Peyer's patch (tissue), 4 donors: ENCODE measurements at regions not wholly inside any gene's neighbourhood (a gene's known extent, or its start where the extent isn't known, plus 50 kb on each side); places are given as distances from the start of the nearest gene placed in this dataset.
"Not testable (repeated sequence)": the region's sequence is repeated elsewhere in the genome, so short reads cannot be mapped to it uniquely, and the experiment has no call there.

Experiments used
- DNase-seq, 3 donors: peaks; one replicate each; pipeline ENCODE4 v3.0.0-alpha.2; 2017 to 2019
- H3K27ac ChIP-seq, 4 donors: fragments of 200-600 bp; sonication (generic); one replicate each; pipeline ENCODE4 v1.5.1; 2016 to 2019
- H3K27me3 ChIP-seq, 2 donors: fragments of 200-600 bp; sonication (generic); one replicate each; pipeline ENCODE4 v1.5.1; 2019
- H3K36me3 ChIP-seq, 3 donors: fragments of 200-600 bp; sonication (generic); one replicate each; pipeline ENCODE4 v1.5.1; 2016 to 2019
- H3K4me1 ChIP-seq, 4 donors: fragments of 200-600 bp; sonication (generic); one replicate each; pipeline ENCODE4 v1.5.1; 2016 to 2019
- H3K4me3 ChIP-seq, 4 donors: fragments of 200-600 bp; sonication (generic); 1 replicate in 3 of 4; 2 replicates in 1 of 4; pipeline ENCODE4 v1.5.1; 2016 to 2019; ENCODE audit warnings: mild to moderate bottlenecking in 1 of 4
- H3K9me3 ChIP-seq, 4 donors: fragments of 200-600 bp; sonication (generic); one replicate each; pipeline ENCODE4 v1.5.1; 2016 to 2019; ENCODE audit warnings: mild to moderate bottlenecking in 1 of 4
- CTCF ChIP-seq, 6 experiments: fragments of 450-650 bp in 4 of 6; fragments of 200-600 bp in 2 of 6; sonication (generic) in 1 of 6; IDR thresholded peaks; one replicate each; pipeline ENCODE4 v1.5.1; 2017 to 2019; ENCODE audit warnings: antibody characterized with exemption in 6 of 6, mild to moderate bottlenecking in 3 of 6, moderate library complexity in 1 of 6
- POLR2A ChIP-seq, 2 donors: fragments of 450-650 bp; IDR thresholded peaks; one replicate each; pipeline ENCODE4 v1.5.1; 2017; ENCODE audit warnings: antibody characterized with exemption in 2 of 2, mild to moderate bottlenecking in 2 of 2, moderate library complexity in 2 of 2

DNA sequence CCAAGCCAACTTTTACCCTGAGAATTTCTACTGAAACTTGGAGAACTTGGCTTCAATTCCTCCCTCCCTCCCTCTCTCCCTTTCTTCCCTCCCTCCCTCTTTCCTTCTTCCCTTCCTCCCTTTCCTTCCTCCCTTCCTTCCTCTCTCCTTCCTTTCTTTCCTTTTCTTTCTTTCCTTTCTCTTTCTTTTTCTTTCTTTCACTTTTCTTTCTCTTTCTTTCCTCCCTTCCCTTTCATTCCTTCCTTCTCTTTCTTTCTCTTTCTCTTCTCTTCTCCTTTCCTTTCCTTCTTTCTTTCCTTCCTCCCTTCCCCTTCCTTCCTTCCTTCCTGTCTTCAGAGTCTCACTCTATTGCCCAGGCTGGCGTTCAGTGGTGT is 268.1 kb upstream of the SDK2 start:
- Histone ChIP-seq H3K4me3 (no peak overlapping the region), H3K27me3 (no peaks in the 10 kb centered on the region), H3K27ac (no peak overlapping the region), H3K9me3 (peaks cover 0 to 3% (median 0%) of the 10 kb centered on the region in 4 donors), H3K4me1 (no peaks in the 10 kb centered on the region), H3K36me3 (no peaks in the 10 kb centered on the region)
- DNase-seq, result no peak
- no peak for TF ChIP-seq POLR2A (IDR thresholded peaks at IDR 0.05)
- no peak for TF ChIP-seq CTCF (IDR thresholded peaks at IDR 0.05)

DNA sequence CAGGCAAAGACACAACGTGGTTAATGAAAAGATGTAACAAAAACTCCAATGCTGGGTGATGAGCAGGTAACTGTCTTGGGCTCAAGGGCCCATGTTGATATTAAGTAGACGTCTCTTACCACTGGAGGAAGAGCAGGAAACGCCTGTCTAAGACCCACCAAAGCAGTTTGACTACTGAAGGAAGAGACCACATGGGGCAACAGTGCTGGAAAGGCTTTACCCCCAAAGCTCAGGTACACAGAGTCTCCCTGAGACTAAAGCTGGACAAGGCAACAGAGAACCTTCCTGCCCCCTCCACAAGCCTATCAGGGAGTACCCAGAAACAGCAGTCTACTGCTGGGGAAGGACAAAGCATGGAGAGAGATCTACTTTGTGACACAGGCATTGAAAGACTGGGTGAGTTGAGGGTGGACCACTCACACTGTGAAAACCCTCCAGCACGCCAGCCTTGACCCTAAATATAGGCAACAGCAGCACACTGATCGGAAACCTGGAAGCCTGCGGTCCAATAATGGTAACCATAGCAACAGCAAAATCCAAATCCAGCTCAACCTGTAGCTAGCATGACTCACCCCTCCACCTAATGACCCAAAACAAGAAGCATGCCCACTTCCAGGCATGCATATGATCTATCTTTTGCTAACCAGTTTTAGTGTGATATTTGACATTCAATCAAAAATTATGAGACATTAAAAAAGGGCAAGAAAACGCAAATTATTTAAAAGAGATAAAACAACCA is 270.5 kb upstream of the SDK2 start:
- Histone ChIP-seq H3K4me1 (no peaks in the 10 kb centered on the region), H3K4me3 (no peak overlapping the region), H3K36me3 (no peaks in the 10 kb centered on the region), H3K9me3 (peaks cover 0 to 3% (median 0%) of the 10 kb centered on the region in 4 donors), H3K27me3 (no peaks in the 10 kb centered on the region), H3K27ac (no peak overlapping the region)
- TF ChIP-seq CTCF (IDR thresholded peaks at IDR 0.05) (no peak), POLR2A (IDR thresholded peaks at IDR 0.05) (no peak)
- DNase-seq, result no peak

GRCh38 chr17:73919033-73919432 is 274.8 kb upstream of the SDK2 start:
- DNase-seq, H3K4me1 ChIP-seq, H3K27me3 ChIP-seq, H3K27ac ChIP-seq, H3K36me3 ChIP-seq, H3K9me3 ChIP-seq, H3K4me3 ChIP-seq: not testable (repeated sequence)

DNA sequence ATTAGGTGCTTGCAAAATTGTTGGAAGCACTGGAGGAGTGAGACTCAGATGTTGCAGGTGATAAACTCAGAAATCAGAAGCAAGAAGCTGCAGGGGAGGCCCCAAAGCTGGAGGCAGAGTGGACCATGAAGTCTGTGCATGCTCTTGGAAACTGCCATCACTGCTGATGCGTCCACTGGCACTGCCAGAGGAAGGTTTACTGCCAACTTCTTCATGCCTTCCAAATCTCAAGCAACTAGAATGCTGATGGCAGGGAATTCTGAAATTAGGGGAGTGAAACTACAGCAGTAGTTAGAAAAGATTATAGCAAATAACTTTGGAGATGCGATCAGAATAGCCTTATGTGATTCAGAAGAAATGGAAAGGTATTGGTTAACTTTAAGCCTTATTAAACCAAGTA is 277.1 kb upstream of the SDK2 start:
- H3K27ac ChIP-seq, result no peak overlapping the region
- H3K4me1 ChIP-seq, result no peaks in the 10 kb centered on the region
- H3K9me3 ChIP-seq, result no peaks in the 10 kb centered on the region
- H3K36me3 ChIP-seq, result no peaks in the 10 kb centered on the region
- H3K4me3 ChIP-seq, result no peak overlapping the region
- no peak for DNase-seq
- no peaks in the 10 kb centered on the region for H3K27me3 ChIP-seq
- no peak for TF ChIP-seq POLR2A (IDR thresholded peaks at IDR 0.05)
- no peak for TF ChIP-seq CTCF (IDR thresholded peaks at IDR 0.05)

DNA sequence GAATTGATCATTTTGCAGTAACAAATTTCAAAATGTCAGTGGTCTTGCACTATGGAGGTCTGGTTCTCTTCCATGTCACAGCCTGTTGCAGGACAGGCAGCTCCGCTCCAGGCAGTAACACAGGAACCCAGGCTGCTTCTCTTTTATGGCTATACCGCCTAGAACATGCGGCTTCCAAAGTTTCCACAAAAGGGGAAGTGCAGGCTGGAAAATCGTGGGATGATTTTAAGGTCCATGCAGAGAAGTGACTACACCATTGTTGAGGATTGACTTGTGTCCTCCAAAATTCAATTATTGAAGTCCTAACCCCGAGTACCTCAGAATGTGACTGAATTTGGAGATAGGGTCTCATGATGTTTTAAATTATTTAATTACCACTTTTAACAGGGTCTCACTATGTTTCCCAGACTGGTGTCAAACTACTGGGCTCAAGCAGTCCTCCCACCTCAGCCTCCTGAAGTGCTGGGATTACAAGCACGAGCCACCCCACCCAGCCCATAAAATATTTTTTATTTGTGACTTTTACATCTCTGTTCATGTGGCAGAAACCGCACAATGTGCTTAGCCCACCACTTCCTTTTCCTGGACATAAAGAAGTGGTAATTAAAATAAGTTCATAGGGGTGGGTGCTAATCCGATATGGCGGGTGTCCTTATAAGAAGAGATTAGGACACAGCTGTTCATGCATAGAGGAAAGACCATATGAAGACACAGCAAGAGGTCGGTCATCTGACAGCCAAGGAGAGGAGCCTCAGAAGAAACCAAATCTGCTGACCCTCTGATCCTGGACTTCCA is 279.2 kb upstream of the RPL38 start:
- no peaks in the 10 kb centered on the region for H3K9me3 ChIP-seq
- H3K4me1 ChIP-seq, result no peaks in the 10 kb centered on the region
- DNase-seq, result no peak
- no peaks in the 10 kb centered on the region for H3K36me3 ChIP-seq
- H3K27ac ChIP-seq, result no peak overlapping the region
- TF ChIP-seq POLR2A (IDR thresholded peaks at IDR 0.05), result no peak
- TF ChIP-seq CTCF (IDR thresholded peaks at IDR 0.05), result no peak
- H3K27me3 ChIP-seq, result no peaks in the 10 kb centered on the region
- no peak overlapping the region for H3K4me3 ChIP-seq

DNA sequence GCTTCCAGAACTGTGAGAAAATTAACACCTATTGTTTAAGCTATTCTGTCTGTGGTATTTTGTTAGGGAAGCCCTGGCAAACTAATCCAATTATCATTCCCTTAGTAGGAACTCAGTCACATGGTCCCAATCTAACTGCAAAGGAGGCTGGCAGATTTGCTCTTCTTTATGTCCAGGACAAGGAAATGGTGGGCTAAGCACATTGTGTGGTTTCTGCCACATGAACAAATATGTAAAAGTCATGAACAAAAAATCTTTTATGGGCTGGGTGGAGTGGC is 278.6 kb upstream of the RPL38 start:
- Histone ChIP-seq H3K9me3 (no peaks in the 10 kb centered on the region), H3K4me1 (no peaks in the 10 kb centered on the region), H3K27me3 (no peaks in the 10 kb centered on the region), H3K36me3 (no peaks in the 10 kb centered on the region), H3K4me3 (no peak overlapping the region), H3K27ac (no peak overlapping the region)
- DNase-seq, result no peak
- TF ChIP-seq CTCF (IDR thresholded peaks at IDR 0.05) (no peak), POLR2A (IDR thresholded peaks at IDR 0.05) (no peak)
